ENCODE measurements at regions not wholly inside any gene's neighbourhood (a gene's known extent, or its start where the extent isn't known, plus 50 kb on each side); places are given as distances from the start of the nearest gene placed in this dataset.
"Not testable (repeated sequence)": the region's sequence is repeated elsewhere in the genome, so short reads cannot be mapped to it uniquely, and the experiment has no call there.

- TF ChIP-seq CTCF (conservative IDR thresholded peaks at IDR 0.05; ENCODE audit: control insufficient read depth, insufficient read depth, low read depth, low read length) = no peak
- no peak for DNase-seq (ENCODE audit: low read depth)
- H3K4me3 ChIP-seq (ENCODE audit: control insufficient read depth, low read depth, low read length) = no peak overlapping the region
These were observed 647.8 kb upstream of the ACO1 start for GRCh38 chr9:31736581-31737179.

GRCh38 chr9:31740705-31741104, 643.7 kb upstream of the ACO1 start:
- TF ChIP-seq CTCF (conservative IDR thresholded peaks at IDR 0.05; ENCODE audit: control insufficient read depth, insufficient read depth, low read depth, low read length) = no peak
- DNase-seq (ENCODE audit: low read depth) = no peak
- no peak overlapping the region for H3K4me3 ChIP-seq (ENCODE audit: control insufficient read depth, low read depth, low read length)

GRCh38 chr9:31744589-31744988, 639.9 kb upstream of the ACO1 start:
- H3K4me3 ChIP-seq (ENCODE audit: control insufficient read depth, low read depth, low read length) = no peak overlapping the region
- no peak for TF ChIP-seq CTCF (conservative IDR thresholded peaks at IDR 0.05; ENCODE audit: control insufficient read depth, insufficient read depth, low read depth, low read length)
- no peak for DNase-seq (ENCODE audit: low read depth)

GRCh38 chr9:31745468-31745867, 639.0 kb upstream of the ACO1 start:
- no peak for TF ChIP-seq CTCF (conservative IDR thresholded peaks at IDR 0.05; ENCODE audit: control insufficient read depth, insufficient read depth, low read depth, low read length)
- no peak for DNase-seq (ENCODE audit: low read depth)
- H3K4me3 ChIP-seq (ENCODE audit: control insufficient read depth, low read depth, low read length) = no peak overlapping the region

GRCh38 chr9:31745886-31746285, 638.6 kb upstream of the ACO1 start:
- H3K4me3 ChIP-seq (ENCODE audit: control insufficient read depth, low read depth, low read length) = no peak overlapping the region
- no peak for DNase-seq (ENCODE audit: low read depth)
- TF ChIP-seq CTCF (conservative IDR thresholded peaks at IDR 0.05; ENCODE audit: control insufficient read depth, insufficient read depth, low read depth, low read length) = no peak

- H3K4me3 ChIP-seq (ENCODE audit: control insufficient read depth, low read depth, low read length) = no peak overlapping the region
- no peak for DNase-seq (ENCODE audit: low read depth)
- no peak for TF ChIP-seq CTCF (conservative IDR thresholded peaks at IDR 0.05; ENCODE audit: control insufficient read depth, insufficient read depth, low read depth, low read length)
These were observed 630.7 kb upstream of the ACO1 start for GRCh38 chr9:31753756-31754155.

GRCh38 chr9:31759703-31760102, 624.7 kb upstream of the ACO1 start:
- no peak for TF ChIP-seq CTCF (conservative IDR thresholded peaks at IDR 0.05; ENCODE audit: control insufficient read depth, insufficient read depth, low read depth, low read length)
- H3K4me3 ChIP-seq (ENCODE audit: control insufficient read depth, low read depth, low read length) = no peak overlapping the region
- DNase-seq (ENCODE audit: low read depth) = no peak

- not testable (repeated sequence) for DNase-seq (ENCODE audit: low read depth); H3K4me3 ChIP-seq (ENCODE audit: control insufficient read depth, low read depth, low read length)
These were observed 610.4 kb upstream of the ACO1 start for GRCh38 chr9:31774021-31774420.
